AG09309 (cell line): ENCODE measurements at regions not wholly inside any gene's neighbourhood (a gene's known extent, or its start where the extent isn't known, plus 50 kb on each side); places are given as distances from the start of the nearest gene placed in this dataset.

Experiments used
- DNase-seq: peaks from one replicate; pipeline ENCODE4 v3.0.0-alpha.2; 2010; ENCODE audit warnings: low read depth
- H3K4me3 ChIP-seq: 2 replicates; pipeline ENCODE4 v1.5.1; 2011; ENCODE audit warnings: mild to moderate bottlenecking, low read depth, low read length, moderate library complexity; ENCODE audit not compliant: control insufficient read depth
- TF ChIP-seq, protein P1 (sequence below): IDR thresholded peaks from 2 replicates; pipeline ENCODE4 v1.5.1; 2011; ENCODE audit warnings: mild to moderate bottlenecking, low read depth, low read length, inconsistent platforms; ENCODE audit not compliant: insufficient read depth, control insufficient read depth; ENCODE audit errors: missing control alignments

DNA sequence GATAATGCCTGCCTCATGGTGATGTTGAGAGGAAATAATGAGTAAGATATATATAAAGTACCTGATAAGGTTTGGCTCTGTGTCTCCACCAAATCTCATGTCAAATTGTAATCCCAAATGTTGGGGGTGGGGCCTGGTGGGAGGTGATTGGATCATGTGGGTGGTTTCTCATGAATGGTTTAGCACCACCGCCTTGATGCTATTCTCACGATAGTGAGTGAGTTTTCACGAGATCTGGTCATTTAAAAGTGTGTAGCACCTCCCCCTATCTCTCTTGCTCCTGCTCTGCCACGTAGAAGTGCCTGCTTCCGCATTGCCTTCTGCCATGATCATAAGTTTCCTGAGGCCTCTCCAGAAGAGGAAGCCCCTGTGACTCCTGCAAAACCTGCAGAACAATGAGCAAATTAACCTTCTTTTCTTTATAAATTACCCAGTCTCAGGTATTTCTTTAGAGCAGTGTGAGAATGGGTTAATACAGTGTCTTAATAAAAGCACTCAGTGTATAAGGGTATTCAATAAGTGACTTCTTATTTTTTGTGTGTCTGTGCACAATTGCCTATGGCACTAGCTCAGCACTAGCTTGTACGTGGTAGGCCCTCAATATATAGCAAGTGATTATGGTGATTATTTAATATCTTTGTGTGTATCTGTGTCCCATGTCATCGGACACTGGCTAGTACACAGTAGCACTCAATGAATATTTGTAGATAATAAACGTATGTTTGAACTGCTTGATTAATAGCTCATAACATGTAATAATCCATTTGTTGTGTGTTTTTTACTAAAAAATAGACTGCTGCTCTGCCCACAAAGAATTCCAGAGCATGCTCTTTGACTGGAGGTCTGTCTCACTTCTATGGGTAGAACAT lies 138.1 kb upstream of the LMNTD1 start:
- TF ChIP-seq, protein P1, sequence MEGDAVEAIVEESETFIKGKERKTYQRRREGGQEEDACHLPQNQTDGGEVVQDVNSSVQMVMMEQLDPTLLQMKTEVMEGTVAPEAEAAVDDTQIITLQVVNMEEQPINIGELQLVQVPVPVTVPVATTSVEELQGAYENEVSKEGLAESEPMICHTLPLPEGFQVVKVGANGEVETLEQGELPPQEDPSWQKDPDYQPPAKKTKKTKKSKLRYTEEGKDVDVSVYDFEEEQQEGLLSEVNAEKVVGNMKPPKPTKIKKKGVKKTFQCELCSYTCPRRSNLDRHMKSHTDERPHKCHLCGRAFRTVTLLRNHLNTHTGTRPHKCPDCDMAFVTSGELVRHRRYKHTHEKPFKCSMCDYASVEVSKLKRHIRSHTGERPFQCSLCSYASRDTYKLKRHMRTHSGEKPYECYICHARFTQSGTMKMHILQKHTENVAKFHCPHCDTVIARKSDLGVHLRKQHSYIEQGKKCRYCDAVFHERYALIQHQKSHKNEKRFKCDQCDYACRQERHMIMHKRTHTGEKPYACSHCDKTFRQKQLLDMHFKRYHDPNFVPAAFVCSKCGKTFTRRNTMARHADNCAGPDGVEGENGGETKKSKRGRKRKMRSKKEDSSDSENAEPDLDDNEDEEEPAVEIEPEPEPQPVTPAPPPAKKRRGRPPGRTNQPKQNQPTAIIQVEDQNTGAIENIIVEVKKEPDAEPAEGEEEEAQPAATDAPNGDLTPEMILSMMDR: no peak
- H3K4me3 ChIP-seq: no peak overlapping the region
- DNase-seq: no peak

DNA sequence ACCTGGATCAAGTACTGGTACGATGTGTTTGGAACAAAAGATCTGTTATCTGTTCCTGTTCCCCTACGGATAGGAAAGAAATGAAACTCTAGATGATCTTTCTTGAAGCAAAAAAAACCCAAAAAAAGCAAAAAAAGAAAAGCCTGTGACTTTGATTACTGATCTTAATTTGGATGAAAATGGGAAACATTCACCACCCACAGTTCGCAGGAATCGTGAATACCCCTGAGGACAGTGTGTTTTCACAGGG lies 138.7 kb upstream of the LMNTD1 start:
- no peak overlapping the region for H3K4me3 ChIP-seq
- no peak for DNase-seq
- TF ChIP-seq, protein P1: no peak

DNA sequence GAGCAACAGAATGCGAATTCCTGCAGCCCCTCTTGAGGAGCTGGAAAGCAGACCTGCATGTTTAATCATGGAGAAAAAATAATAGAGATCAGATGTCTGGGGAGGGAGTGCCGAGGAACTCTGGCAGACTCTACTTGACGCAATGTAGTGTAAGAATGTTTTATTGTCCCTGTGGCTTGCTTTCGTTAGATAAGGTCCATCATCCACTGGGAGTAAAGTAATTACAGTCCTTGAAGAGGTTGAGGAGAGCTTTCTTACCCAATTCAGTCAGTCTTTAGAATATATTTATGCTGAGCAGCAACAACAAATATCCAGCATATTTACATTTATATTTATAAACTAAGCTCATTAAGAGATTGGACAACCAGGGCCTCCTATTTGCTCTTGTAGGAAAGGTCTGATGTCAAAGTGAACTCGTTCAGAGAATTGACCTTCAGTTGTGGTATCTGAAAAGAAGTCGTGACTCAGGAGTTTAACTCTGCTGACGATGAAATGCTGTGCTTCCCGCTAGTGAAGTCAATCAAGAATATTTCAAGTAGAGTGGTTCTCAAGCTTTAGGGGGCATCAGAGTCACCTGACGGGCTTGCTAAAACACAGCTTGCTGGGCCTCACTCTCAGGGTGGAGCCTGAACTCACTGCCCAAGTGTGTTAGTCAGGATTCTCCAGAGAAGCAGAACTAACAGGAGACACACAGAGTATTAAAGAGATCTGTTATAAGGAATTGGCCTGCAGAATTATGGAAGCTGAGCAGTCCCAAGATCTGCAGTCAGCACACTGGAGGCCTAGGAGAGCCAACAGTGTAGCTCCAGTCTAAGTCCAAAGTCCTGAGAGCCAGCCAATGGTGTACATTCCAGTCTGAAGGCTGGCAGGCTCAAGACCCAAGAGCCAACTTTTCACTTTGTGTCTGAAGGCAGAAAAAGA lies 139.3 kb upstream of the LMNTD1 start:
- DNase-seq: peak; percentile 95
- H3K4me3 ChIP-seq: no peak overlapping the region
- TF ChIP-seq, protein P1: no peak

DNA sequence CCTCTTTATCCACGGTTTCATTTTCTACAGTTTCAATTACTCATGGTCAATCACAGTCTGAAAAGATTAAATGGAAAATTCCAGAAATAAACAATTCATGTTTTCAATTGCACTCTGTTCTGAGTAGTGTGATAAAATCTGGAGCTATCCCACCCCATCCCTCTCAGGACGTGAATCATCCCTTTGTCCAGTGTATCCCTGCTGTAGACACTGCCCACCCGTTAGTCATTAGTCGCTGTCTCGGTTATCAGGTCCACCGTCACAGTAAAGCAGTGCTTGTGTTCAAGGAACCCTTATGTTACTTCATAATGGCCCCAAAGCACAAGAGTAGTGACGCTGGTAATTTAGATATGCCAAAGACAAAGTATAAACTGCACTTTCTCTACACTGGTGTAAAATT lies 141.0 kb upstream of the LMNTD1 start:
- no peak overlapping the region for H3K4me3 ChIP-seq
- peak; percentile 88 for DNase-seq
- TF ChIP-seq, protein P1: no peak

DNA sequence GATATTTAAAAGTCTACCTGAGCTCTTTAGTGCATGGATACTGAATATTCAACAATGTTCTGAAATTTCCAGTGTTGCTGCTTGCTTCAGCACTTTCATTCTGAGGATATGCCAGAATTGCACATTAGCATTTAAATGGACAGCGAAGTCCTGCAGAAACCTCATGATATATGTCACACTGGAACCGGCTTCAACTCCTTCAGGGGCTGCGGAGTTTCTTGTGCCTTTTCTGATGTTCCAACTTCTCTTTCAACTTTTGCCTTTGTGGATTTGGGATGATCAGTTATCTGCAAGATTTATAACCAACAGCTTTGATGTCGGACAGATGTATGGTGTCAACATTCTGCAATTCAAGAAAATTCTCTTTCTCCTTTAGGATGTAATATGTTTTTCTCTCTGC lies 142.5 kb upstream of the LMNTD1 start:
- TF ChIP-seq, protein P1: no peak
- no peak for DNase-seq
- H3K4me3 ChIP-seq: no peak overlapping the region

DNA sequence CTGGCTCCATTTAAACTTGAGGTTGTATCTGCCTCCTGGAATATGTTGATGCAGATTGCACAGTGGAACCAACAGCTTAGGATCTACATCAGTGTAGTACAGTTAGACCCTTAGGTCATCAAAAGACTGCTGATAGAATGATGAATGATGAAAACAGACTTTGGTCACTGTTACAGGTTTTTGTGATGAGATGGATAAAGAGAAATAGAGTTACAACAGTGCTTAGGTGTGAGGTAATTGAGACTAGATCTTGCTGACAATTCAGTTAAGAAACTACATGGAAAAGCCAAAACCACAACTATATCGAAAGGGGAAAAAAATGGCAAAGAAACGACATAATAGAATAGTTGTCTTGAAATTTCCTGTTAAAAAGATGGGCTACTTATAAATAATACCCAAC lies 145.7 kb upstream of the LMNTD1 start:
- TF ChIP-seq, protein P1: no peak
- DNase-seq: no peak
- H3K4me3 ChIP-seq: no peak overlapping the region
